CD4-positive, alpha-beta T cell (primary cell): ENCODE measurements at regions not wholly inside any gene's neighbourhood (a gene's known extent, or its start where the extent isn't known, plus 50 kb on each side); places are given as distances from the start of the nearest gene placed in this dataset.

Experiments
- ATAC-seq: fragments of 200-7000 bp; cut with Tn5 transposase; one replicate; pipeline ENCODE4 v1.10.0; 2022; ENCODE audit warnings: mild to moderate bottlenecking; ENCODE audit not compliant: poor library complexity
- CTCF ChIA-PET: fragments of 350-600 bp; sonication (Branson Sonifier 250); formaldehyde crosslinking; loops from one replicate; lab custom pipeline; 2021; ENCODE audit warnings: antibody characterized with exemption, inconsistent platforms; lab: Charles Lee
- POLR2A ChIA-PET: fragments of 350-600 bp; sonication (Branson Sonifier 250); formaldehyde crosslinking; loops from one replicate; lab custom pipeline; 2021; ENCODE audit warnings: antibody characterized with exemption, inconsistent platforms; lab: Charles Lee
- DNase-seq, 14 experiments: peaks; one replicate each; pipeline ENCODE4 v3.0.0-alpha.2; 2013 to 2020; ENCODE audit warnings: mixed read lengths in 2 of 14
- H3K27ac ChIP-seq, 2 donors: one replicate each; pipeline versions ENCODE4 v1.5.1 to v1.7.0; 2013; ENCODE audit warnings: low read length in 2 of 2, low read depth in 1 of 2, mild to moderate bottlenecking in 1 of 2
- H3K27me3 ChIP-seq, 2 experiments: 1 replicate in 1 of 2; 2 replicates in 1 of 2; pipeline versions ENCODE4 v1.6.1 to v1.7.0; 2013; ENCODE audit warnings: low read length in 2 of 2, control low read depth in 1 of 2, mild to moderate bottlenecking in 1 of 2, moderate library complexity in 1 of 2; ENCODE audit not compliant: insufficient read depth in 2 of 2, control insufficient read depth in 1 of 2
- H3K36me3 ChIP-seq: one replicate; pipeline ENCODE4 v1.6.1; 2013; ENCODE audit warnings: low read length, control low read depth; ENCODE audit not compliant: insufficient read depth
- H3K4me1 ChIP-seq: one replicate; pipeline ENCODE4 v1.6.1; 2013; ENCODE audit warnings: low read length, control low read depth; ENCODE audit not compliant: insufficient read depth
- H3K4me3 ChIP-seq: one replicate; pipeline ENCODE4 v1.5.1; 2013; ENCODE audit warnings: mild to moderate bottlenecking, low read length, moderate library complexity
- H3K9me3 ChIP-seq, 2 experiments: 1 replicate in 1 of 2; 2 replicates in 1 of 2; pipeline versions ENCODE4 v1.6.1 to v1.7.0; 2013; ENCODE audit warnings: low read length in 2 of 2, mild to moderate bottlenecking in 2 of 2, control low read depth in 1 of 2, moderate library complexity in 1 of 2; ENCODE audit not compliant: control insufficient read depth in 1 of 2, insufficient read depth in 1 of 2
- H3K27ac Mint-ChIP-seq: one replicate; pipeline ENCODE4 v1.8.0; 2020; ENCODE audit warnings: mixed read lengths
- H3K27me3 Mint-ChIP-seq: one replicate; pipeline ENCODE4 v1.8.0; 2021; ENCODE audit warnings: mixed read lengths
- H3K36me3 Mint-ChIP-seq: one replicate; pipeline ENCODE4 v1.8.0; 2021; ENCODE audit warnings: low read depth, mixed read lengths
- H3K4me1 Mint-ChIP-seq: one replicate; pipeline ENCODE4 v1.8.0; 2021; ENCODE audit warnings: low read depth, mixed read lengths
- H3K4me3 Mint-ChIP-seq: one replicate; pipeline ENCODE4 v1.8.0; 2020; ENCODE audit warnings: mild to moderate bottlenecking, mixed read lengths
- H3K9me3 Mint-ChIP-seq: one replicate; pipeline ENCODE4 v1.8.0; 2020; ENCODE audit warnings: mixed read lengths
- intact Hi-C, 2 experiments: fragments of 100-400 bp; cut with DNase I in 1 of 2; cut with micrococcal nuclease in 1 of 2; formaldehyde crosslinking; loops; one replicate each; pipeline versions ENCODE4 v1.15.1 to v1.9.0; 2023 to 2025; cut with DNase I, micrococcal nuclease
- TF ChIP-seq, protein P1 (sequence below): fragments of 200-600 bp; IDR thresholded peaks from one replicate; pipeline ENCODE4 v1.8.0; 2022; ENCODE audit warnings: antibody characterized with exemption, mild to moderate bottlenecking

DNA sequence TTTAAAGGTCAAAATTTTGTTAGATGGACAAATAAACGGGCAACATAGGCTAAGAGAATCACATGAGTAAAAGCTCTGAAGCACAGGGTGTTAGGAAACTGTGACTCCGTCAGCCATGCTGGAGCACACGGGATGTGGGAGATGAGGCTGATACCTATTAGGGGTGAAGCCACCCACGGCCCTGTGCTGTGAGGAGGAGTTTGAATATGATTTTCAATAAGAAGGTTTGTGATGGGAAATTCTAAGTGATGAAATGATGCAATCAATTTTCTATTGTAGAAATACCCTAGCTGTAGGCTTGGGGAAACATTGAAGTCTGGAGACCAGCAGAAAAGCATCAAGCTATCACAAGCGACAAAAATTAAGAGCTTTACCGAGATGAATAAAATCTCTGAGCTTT lies 431.3 kb downstream of the CMPK2 start:
- Mint-ChIP-seq H3K4me1 (no peaks in the 10 kb centered on the region), H3K27ac (no peak overlapping the region), H3K36me3 (no peaks in the 10 kb centered on the region), H3K9me3 (no peaks in the 10 kb centered on the region), H3K4me3 (no peak overlapping the region), H3K27me3 (no peaks in the 10 kb centered on the region)
- H3K4me1 ChIP-seq: no peaks in the 10 kb centered on the region
- POLR2A ChIA-PET: interaction anchor here (0.6 kb wide), 1 partner anchor 60 kb away, joined by 3 read pairs; no protein-coding TSS in a partner anchor
- no peak for ATAC-seq
- TF ChIP-seq, protein P1, sequence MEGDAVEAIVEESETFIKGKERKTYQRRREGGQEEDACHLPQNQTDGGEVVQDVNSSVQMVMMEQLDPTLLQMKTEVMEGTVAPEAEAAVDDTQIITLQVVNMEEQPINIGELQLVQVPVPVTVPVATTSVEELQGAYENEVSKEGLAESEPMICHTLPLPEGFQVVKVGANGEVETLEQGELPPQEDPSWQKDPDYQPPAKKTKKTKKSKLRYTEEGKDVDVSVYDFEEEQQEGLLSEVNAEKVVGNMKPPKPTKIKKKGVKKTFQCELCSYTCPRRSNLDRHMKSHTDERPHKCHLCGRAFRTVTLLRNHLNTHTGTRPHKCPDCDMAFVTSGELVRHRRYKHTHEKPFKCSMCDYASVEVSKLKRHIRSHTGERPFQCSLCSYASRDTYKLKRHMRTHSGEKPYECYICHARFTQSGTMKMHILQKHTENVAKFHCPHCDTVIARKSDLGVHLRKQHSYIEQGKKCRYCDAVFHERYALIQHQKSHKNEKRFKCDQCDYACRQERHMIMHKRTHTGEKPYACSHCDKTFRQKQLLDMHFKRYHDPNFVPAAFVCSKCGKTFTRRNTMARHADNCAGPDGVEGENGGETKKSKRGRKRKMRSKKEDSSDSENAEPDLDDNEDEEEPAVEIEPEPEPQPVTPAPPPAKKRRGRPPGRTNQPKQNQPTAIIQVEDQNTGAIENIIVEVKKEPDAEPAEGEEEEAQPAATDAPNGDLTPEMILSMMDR: no peak
- CTCF ChIA-PET: no interaction called here
- intact Hi-C loops: no loop called here
- DNase-seq: no peak
- no peak overlapping the region for H3K27ac ChIP-seq
- H3K36me3 ChIP-seq: no peaks in the 10 kb centered on the region
- H3K9me3 ChIP-seq: peaks cover 0 to 11% of the 10 kb centered on the region in 2 experiments
- H3K4me3 ChIP-seq: no peak overlapping the region
- H3K27me3 ChIP-seq: no peaks in the 10 kb centered on the region

DNA sequence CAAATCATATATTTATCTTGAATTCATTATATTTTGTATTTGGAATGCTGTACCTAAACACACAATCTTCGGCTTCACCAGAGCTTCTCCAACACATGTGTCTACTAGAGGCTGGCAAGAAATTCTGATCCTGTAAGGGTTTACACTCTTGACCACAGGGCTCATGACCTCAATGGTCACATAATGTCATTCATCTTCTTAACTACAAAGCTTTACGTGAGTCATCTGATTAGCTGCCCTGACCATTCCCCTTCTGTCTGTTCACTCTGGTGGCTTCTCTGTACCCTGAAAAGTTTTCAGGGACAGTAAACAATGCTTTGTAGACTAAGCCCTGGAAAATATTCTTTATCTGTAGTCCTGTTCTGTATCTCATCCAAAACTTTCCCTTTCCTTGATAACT lies 423.9 kb downstream of the CMPK2 start:
- Mint-ChIP-seq H3K27ac (no peak overlapping the region), H3K9me3 (no peaks in the 10 kb centered on the region), H3K4me1 (no peaks in the 10 kb centered on the region), H3K36me3 (no peaks in the 10 kb centered on the region), H3K27me3 (peaks cover 6% of the 10 kb centered on the region), H3K4me3 (no peak overlapping the region)
- Histone ChIP-seq H3K4me3 (no peak overlapping the region), H3K9me3 (peaks cover 0 to 7% of the 10 kb centered on the region in 2 experiments), H3K4me1 (no peaks in the 10 kb centered on the region), H3K27me3 (no peaks in the 10 kb centered on the region), H3K27ac (no peak overlapping the region), H3K36me3 (no peaks in the 10 kb centered on the region)
- ChIA-PET POLR2A (no interaction called here), CTCF (no interaction called here)
- DNase-seq (no peak), ATAC-seq (no peak)
- intact Hi-C loops: no loop called here
- TF ChIP-seq, protein P1: no peak

DNA sequence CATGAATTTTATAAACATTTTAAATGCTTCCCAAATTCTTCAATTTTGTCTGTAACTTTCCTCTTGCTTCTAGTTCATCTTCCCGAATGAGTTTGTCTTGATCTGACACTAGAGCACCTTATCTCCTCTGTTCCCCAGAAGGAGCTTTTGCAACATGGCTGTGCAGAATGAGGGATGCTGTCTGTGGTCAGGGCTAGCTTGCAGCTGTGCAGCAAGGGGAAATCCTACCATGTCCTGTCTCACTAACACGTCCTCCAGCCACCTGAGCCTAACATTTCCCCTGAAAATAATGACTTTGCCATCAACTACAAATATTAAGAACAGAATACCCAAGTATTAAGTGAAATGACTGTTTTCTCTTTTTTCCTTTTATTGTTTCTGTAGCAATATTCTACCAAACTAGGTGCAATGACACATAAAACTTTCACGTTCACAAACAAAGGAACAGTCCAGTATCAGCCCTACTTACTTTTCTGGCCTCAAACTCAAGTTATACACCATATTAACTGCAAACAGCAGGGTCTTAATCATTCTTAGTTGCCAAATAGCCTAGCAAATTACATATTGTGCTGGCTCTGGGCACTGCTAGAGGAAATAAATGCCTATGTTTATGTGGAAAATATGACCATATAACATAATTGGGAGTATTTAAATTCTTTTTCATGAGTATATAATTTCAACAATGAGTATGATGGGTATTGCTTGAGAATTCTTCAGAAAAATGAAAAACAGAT lies 423.3 kb downstream of the CMPK2 start:
- ChIA-PET CTCF (no interaction called here), POLR2A (no interaction called here)
- H3K36me3 Mint-ChIP-seq: no peaks in the 10 kb centered on the region
- H3K4me1 Mint-ChIP-seq: no peaks in the 10 kb centered on the region
- no peak overlapping the region for H3K27ac ChIP-seq
- no peak overlapping the region for H3K27ac Mint-ChIP-seq
- no peaks in the 10 kb centered on the region for H3K27me3 ChIP-seq
- TF ChIP-seq, protein P1: no peak
- peaks cover 0 to 7% of the 10 kb centered on the region in 2 experiments for H3K9me3 ChIP-seq
- H3K4me3 Mint-ChIP-seq: no peak overlapping the region
- H3K36me3 ChIP-seq: no peaks in the 10 kb centered on the region
- H3K4me3 ChIP-seq: no peak overlapping the region
- ATAC-seq (no peak), DNase-seq (no peak)
- H3K9me3 Mint-ChIP-seq: no peaks in the 10 kb centered on the region
- H3K27me3 Mint-ChIP-seq: peaks cover 6% of the 10 kb centered on the region
- H3K4me1 ChIP-seq: no peaks in the 10 kb centered on the region
- intact Hi-C loops: no loop called here
